Activated naive CD8-positive, alpha-beta T cell treated with anti-CD3 and anti-CD28 coated beads for 36 hours (primary cell): ENCODE measurements at regions not wholly inside any gene's neighbourhood (a gene's known extent, or its start where the extent isn't known, plus 50 kb on each side); places are given as distances from the start of the nearest gene placed in this dataset.

Source experiments
- DNase-seq: peaks from one replicate; pipeline ENCODE4 v3.0.0; 2021
- H3K27ac Mint-ChIP-seq: one replicate; pipeline ENCODE4 v1.8.0; 2022; ENCODE audit warnings: mild to moderate bottlenecking, moderate library complexity, mixed read lengths
- H3K27me3 Mint-ChIP-seq: one replicate; pipeline ENCODE4 v1.8.0; 2022; ENCODE audit warnings: mild to moderate bottlenecking, mixed read lengths
- H3K36me3 Mint-ChIP-seq: one replicate; pipeline ENCODE4 v1.8.0; 2021; ENCODE audit warnings: mild to moderate bottlenecking, mixed read lengths
- H3K4me1 Mint-ChIP-seq: one replicate; pipeline ENCODE4 v1.8.0; 2021; ENCODE audit warnings: mixed read lengths
- H3K4me3 Mint-ChIP-seq: one replicate; pipeline ENCODE4 v1.8.0; 2022; ENCODE audit warnings: mild to moderate bottlenecking, moderate library complexity, mixed read lengths
- H3K9me3 Mint-ChIP-seq: one replicate; pipeline ENCODE4 v1.8.0; 2022; ENCODE audit warnings: mixed read lengths

- no peak overlapping the region for H3K27ac Mint-ChIP-seq
- DNase-seq = no peak
- H3K9me3 Mint-ChIP-seq = no peaks in the 10 kb centered on the region
- H3K27me3 Mint-ChIP-seq = no peaks in the 10 kb centered on the region
- no peak overlapping the region for H3K4me3 Mint-ChIP-seq
- H3K4me1 Mint-ChIP-seq = no peaks in the 10 kb centered on the region
- H3K36me3 Mint-ChIP-seq = no peaks in the 10 kb centered on the region
These were observed 129.3 kb upstream of the SPACA7 start for GRCh38 chr13:112246731-112247470.

GRCh38 chr13:112247471-112248405 lies 128.4 kb upstream of the SPACA7 start:
- no peaks in the 10 kb centered on the region for H3K4me1 Mint-ChIP-seq
- H3K36me3 Mint-ChIP-seq = no peaks in the 10 kb centered on the region
- no peak for DNase-seq
- no peak overlapping the region for H3K27ac Mint-ChIP-seq
- H3K27me3 Mint-ChIP-seq = no peaks in the 10 kb centered on the region
- no peak overlapping the region for H3K4me3 Mint-ChIP-seq
- no peaks in the 10 kb centered on the region for H3K9me3 Mint-ChIP-seq

GRCh38 chr13:112248406-112248760 lies 127.8 kb upstream of the SPACA7 start:
- Mint-ChIP-seq H3K9me3 (no peaks in the 10 kb centered on the region), H3K4me1 (no peaks in the 10 kb centered on the region), H3K36me3 (no peaks in the 10 kb centered on the region), H3K27ac (no peak overlapping the region), H3K27me3 (no peaks in the 10 kb centered on the region), H3K4me3 (no peak overlapping the region)
- no peak for DNase-seq

- Mint-ChIP-seq H3K27me3 (no peaks in the 10 kb centered on the region), H3K4me3 (no peak overlapping the region), H3K36me3 (no peaks in the 10 kb centered on the region), H3K9me3 (no peaks in the 10 kb centered on the region), H3K27ac (no peak overlapping the region), H3K4me1 (no peaks in the 10 kb centered on the region)
- DNase-seq = no peak
These were observed 127.1 kb upstream of the SPACA7 start for GRCh38 chr13:112248862-112249592.

- no peak for DNase-seq
- Mint-ChIP-seq H3K27ac (no peak overlapping the region), H3K9me3 (no peaks in the 10 kb centered on the region), H3K4me1 (no peaks in the 10 kb centered on the region), H3K27me3 (no peaks in the 10 kb centered on the region), H3K36me3 (no peaks in the 10 kb centered on the region), H3K4me3 (no peak overlapping the region)
These were observed 126.2 kb upstream of the SPACA7 start for GRCh38 chr13:112249644-112250610.

GRCh38 chr13:112250788-112251445 lies 125.2 kb upstream of the SPACA7 start:
- Mint-ChIP-seq H3K36me3 (no peaks in the 10 kb centered on the region), H3K9me3 (no peaks in the 10 kb centered on the region), H3K4me1 (no peaks in the 10 kb centered on the region), H3K4me3 (no peak overlapping the region), H3K27me3 (no peaks in the 10 kb centered on the region), H3K27ac (no peak overlapping the region)
- DNase-seq = no peak

GRCh38 chr13:112251930-112252585 lies 124.1 kb upstream of the SPACA7 start:
- Mint-ChIP-seq H3K9me3 (no peaks in the 10 kb centered on the region), H3K4me3 (no peak overlapping the region), H3K36me3 (no peaks in the 10 kb centered on the region), H3K27me3 (no peaks in the 10 kb centered on the region), H3K4me1 (no peaks in the 10 kb centered on the region), H3K27ac (no peak overlapping the region)
- no peak for DNase-seq

- Mint-ChIP-seq H3K27ac (no peak overlapping the region), H3K4me3 (no peak overlapping the region), H3K4me1 (no peaks in the 10 kb centered on the region), H3K9me3 (no peaks in the 10 kb centered on the region), H3K36me3 (no peaks in the 10 kb centered on the region), H3K27me3 (no peaks in the 10 kb centered on the region)
- DNase-seq = no peak
These were observed 123.2 kb upstream of the SPACA7 start for GRCh38 chr13:112252804-112253590.

- no peak overlapping the region for H3K4me3 Mint-ChIP-seq
- H3K27me3 Mint-ChIP-seq = no peaks in the 10 kb centered on the region
- H3K27ac Mint-ChIP-seq = no peak overlapping the region
- H3K4me1 Mint-ChIP-seq = no peaks in the 10 kb centered on the region
- no peaks in the 10 kb centered on the region for H3K36me3 Mint-ChIP-seq
- H3K9me3 Mint-ChIP-seq = no peaks in the 10 kb centered on the region
- no peak for DNase-seq
These were observed 122.5 kb upstream of the SPACA7 start for GRCh38 chr13:112253631-112254030.

- H3K4me3 Mint-ChIP-seq = peak overlapping the region; percentile 54
- H3K9me3 Mint-ChIP-seq = no peaks in the 10 kb centered on the region
- no peaks in the 10 kb centered on the region for H3K36me3 Mint-ChIP-seq
- H3K27ac Mint-ChIP-seq = no peak overlapping the region
- H3K4me1 Mint-ChIP-seq = no peaks in the 10 kb centered on the region
- DNase-seq = no peak
- no peaks in the 10 kb centered on the region for H3K27me3 Mint-ChIP-seq
These were observed 121.9 kb upstream of the SPACA7 start for GRCh38 chr13:112254061-112254818.

GRCh38 chr13:112254900-112255299 lies 121.3 kb upstream of the SPACA7 start:
- no peaks in the 10 kb centered on the region for H3K4me1 Mint-ChIP-seq
- H3K27ac Mint-ChIP-seq = no peak overlapping the region
- H3K36me3 Mint-ChIP-seq = no peaks in the 10 kb centered on the region
- no peaks in the 10 kb centered on the region for H3K9me3 Mint-ChIP-seq
- no peak overlapping the region for H3K4me3 Mint-ChIP-seq
- H3K27me3 Mint-ChIP-seq = no peaks in the 10 kb centered on the region
- DNase-seq = no peak

- no peak overlapping the region for H3K4me3 Mint-ChIP-seq
These were observed 120.5 kb upstream of the SPACA7 start for GRCh38 chr13:112255550-112256120.

More at GRCh38 chr13:112255550-112256120, 120.5 kb upstream of the SPACA7 start:
- DNase-seq = no peak
- no peaks in the 10 kb centered on the region for H3K4me1 Mint-ChIP-seq
- H3K36me3 Mint-ChIP-seq = no peaks in the 10 kb centered on the region
- H3K27me3 Mint-ChIP-seq = no peaks in the 10 kb centered on the region
- H3K9me3 Mint-ChIP-seq = no peaks in the 10 kb centered on the region
- no peak overlapping the region for H3K27ac Mint-ChIP-seq
